Right lung (tissue), 2 donors: ENCODE measurements at regions not wholly inside any gene's neighbourhood (a gene's known extent, or its start where the extent isn't known, plus 50 kb on each side); places are given as distances from the start of the nearest gene placed in this dataset.
A peak's percentile ranks its signal among the peaks of the same experiment; 100 is the strongest.
"Not testable (repeated sequence)": the region's sequence is repeated elsewhere in the genome, so short reads cannot be mapped to it uniquely, and the experiment has no call there.

Experiments
- DNase-seq, 2 donors: peaks; one replicate each; pipeline ENCODE4 v3.0.0-alpha.2; 2013

DNA sequence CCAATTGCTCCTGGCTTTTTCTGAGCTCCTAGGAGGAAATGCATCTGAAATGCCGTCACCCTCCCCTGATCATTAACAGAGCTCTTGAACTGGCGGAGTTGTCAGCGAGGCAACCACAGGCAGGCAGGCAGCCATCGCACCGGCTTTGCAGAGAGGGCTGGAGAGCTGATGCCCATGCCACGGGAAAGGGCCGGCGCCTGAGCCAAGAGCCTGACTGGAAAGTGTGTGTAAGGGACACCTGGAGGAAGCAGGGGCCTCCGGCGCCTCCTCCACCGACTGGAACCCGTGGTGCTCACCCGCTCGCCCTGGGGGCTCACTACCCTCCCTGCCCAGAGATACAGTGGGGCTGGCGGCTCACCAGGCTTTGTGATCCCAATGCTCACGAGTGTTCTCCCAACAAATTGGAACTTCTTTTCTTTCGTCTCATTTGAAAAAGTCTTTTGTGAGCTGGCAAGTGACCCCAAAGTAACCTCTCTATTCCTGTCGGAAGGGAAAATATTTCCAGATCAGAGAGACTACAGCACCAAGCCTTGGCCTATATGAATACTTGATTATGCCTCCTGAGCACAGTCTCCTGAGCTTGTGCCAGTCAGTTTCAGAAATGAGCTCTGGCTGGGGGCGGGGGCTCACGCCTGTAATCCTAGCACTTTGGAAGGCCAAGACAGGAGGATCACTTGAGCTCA, 97.7 kb upstream of the SLC25A33 start:
- no peak for DNase-seq

- no peak for DNase-seq
Measured at GRCh38 chr1:9442278-9442846, 96.9 kb upstream of the SLC25A33 start.

GRCh38 chr1:9442986-9443385, 96.3 kb upstream of the SLC25A33 start:
- DNase-seq = no peak

GRCh38 chr1:9443913-9444445, 95.3 kb upstream of the SLC25A33 start:
- no peak for DNase-seq

DNA sequence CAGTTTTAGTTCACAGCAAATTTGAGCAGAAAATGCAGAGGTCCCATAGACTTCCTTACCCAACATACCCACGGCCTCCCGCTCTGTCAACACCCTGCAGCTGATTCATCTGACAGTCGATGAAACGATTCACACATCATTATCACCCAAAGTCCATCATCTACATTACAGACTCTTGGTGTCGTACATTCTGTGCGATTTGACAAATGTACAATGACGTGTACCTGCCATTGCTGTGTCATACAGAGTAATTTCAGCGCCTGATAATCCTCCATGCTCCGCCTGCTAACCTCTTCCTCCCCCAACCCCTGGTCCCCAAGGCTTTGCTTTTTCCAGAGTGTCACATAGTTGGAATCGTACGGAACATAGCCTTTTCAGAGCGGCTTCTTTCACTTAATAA, 94.7 kb upstream of the SLC25A33 start:
- no peak for DNase-seq

GRCh38 chr1:9445081-9445480, 94.2 kb upstream of the SLC25A33 start:
- DNase-seq = not testable (repeated sequence)

DNA sequence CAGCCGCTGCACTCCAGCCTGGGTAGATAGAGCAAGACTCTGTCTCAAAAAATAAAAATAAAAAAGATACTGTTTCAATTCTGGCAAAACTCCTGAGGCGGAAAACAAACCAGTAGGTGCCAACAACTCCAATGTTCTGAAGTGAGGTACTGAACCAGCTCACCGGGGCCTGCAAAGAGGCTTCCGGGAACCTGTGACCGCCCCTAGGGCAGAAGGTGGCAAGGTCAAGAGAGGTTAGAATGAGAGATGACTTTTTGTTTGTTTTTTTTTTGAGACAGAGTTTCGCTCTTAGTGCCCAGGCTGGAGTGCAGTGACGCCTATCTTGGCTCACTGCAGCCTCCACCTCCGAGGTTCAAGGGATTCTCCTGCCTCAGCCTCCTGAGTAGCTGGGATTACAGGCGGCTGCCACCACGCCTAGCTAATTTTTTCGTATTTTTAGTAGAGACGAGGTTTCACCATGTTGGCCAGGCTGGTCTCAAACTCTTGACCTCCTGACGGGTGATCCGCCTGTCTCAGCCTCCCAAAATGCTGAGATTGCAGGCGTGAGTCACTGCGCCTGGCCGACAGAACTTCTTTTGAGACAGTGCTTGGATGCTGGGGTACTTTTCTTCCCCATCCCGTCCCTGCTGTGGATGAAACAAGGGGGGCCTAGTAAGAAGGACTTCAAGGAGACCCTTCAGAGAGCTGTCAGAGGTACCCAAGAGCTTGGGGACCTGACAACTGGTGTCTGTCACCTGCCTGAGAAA, 91.9 kb upstream of the SLC25A33 start:
- no peak for DNase-seq

DNA sequence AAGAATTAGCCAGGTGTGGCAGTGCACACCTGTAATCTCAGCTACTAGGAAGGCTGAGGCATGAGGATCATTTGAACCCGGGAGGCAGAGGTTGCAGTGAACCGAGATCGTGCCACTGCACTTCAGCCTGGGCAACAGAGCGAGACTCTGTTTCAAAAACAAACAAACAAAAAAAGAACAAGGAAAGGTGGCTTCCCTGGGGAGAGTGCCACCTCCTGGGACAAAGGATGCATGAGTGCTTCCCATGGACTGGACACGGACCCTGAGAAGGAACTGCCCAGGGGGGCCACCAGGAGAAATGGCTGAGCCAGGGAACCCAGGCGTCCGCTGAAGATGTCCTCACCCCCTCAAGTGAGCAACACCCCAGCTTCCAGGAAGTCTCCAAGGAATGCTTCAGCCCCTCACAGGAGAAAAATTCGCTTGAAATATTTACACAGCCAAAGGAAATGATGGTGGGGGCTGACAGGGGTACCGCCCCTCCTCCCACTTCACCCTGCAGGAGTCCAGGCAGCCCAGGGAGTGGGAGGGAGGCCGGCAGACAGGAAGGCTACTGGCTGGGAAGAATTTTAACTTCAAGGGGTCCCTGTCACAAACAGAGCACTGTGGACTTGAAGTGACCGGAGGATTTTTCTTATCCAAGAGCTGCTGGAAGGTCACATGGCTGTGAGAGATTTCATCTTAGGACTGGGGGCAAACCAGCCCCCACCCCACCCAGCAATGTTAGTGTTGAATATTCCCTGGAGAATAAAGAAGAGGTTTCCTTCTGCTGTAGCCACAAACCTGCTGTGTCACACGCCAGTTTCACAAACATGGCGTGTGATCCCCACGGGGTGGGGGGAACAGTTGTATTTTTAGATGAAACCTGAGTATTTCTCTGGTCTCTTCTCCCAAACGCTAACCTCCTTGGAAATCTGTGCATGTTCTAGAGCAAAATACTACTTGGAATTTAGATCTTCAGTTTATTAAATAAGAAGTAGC, 90.8 kb upstream of the SLC25A33 start:
- no peak for DNase-seq

GRCh38 chr1:9449110-9449627, 90.1 kb upstream of the SLC25A33 start:
- DNase-seq = no peak

DNA sequence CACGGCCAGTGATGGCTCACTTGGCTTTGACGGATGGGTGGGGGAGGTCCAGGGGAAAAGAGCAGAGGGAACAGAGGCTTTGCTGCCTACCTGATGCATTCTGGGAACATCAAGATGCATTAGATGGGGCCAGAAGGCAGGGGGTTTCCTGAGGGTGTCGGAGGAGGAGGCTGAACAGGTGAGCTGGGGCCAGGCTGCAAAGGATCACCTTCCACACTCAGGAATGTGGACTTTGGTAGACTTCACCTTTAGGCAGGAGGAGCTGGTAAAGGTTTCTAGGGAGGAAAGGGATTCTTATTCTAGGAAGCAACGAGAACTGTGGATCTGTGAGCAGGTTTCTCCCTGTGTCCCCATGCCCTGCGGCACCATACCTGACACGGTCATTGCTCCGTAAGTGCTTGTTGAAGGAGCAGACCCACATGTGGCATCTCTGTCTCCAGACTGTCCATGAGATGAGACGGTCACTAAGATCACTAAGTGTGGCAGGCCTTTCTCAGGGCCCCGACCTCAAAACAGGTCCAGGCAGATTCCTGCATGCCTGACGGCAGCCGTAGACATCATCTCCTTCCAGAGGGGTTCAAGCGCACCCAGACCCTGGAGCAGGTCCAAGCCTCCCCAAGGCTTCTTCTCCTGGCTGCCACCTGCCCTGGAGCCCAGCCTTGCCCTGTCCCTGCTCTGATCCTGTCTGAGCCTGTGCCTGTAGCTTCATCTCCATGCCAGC, 89.1 kb upstream of the SLC25A33 start:
- DNase-seq = no peak

DNA sequence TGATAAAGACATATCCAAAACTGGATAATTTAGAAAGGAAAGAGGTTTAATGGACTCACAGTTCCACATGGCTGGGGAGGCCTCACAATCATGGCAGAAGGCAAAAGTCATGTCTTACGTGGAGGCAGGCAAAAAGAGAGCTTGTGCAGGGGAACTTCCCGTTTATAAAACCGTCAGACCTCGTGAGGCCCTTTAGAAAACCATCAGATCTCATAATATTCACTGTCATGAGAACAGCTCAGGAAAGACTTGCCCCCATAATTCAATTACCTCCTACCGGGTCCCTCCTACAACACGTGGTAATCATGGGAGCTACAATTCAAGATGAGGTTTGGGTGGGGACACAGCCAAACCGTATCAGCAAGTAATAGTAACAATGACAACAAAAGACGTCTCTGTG, 88.2 kb upstream of the SLC25A33 start:
- no peak for DNase-seq

GRCh38 chr1:9452516-9453140, 86.6 kb upstream of the SLC25A33 start:
- DNase-seq = no peak

DNA sequence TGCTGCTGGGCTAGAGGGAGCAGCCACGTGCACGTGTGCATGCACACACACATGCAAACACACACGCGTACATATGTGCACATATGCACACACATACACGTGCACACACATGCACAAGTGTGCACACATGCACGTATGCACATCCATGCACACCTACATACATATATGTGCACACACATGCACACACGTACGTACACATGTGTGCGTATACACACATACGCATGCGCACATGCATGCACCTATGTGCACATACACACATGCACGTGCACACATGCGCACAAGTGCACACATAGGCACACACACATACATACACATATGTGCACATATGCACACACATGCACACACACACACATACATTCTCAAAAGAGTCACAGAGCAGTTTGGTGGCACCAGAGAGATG, 85.9 kb upstream of the SLC25A33 start:
- no peak for DNase-seq

- no peak for DNase-seq
Measured at GRCh38 chr1:9453779-9454418, 85.4 kb upstream of the SLC25A33 start.

DNA sequence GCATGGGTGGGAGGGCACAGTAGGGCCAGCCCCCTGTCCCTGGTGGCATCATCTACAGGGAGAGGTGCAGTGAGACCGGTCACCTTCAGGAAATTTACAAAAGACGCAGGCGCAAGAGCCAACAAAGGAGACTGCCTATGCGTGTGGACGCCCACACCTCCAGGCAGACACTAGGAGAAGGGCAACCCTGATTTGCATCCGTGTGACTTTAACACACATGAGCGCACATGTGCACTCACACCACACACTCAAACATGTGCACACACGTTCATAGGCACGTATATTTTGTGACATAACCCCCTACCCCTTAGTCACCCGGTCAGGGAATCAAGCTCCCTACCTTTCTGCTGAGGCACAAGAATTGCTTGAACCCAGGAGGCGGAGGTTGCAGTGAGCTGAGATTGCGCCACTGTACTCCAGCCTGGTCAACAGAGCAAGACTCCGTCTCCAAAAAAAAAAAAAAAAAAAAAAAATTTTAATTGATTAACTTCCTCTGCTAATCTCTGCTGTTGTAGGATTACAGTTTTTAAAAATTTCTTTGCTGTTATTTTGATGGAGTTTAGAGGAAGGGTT, 84.7 kb upstream of the SLC25A33 start:
- no peak for DNase-seq

DNA sequence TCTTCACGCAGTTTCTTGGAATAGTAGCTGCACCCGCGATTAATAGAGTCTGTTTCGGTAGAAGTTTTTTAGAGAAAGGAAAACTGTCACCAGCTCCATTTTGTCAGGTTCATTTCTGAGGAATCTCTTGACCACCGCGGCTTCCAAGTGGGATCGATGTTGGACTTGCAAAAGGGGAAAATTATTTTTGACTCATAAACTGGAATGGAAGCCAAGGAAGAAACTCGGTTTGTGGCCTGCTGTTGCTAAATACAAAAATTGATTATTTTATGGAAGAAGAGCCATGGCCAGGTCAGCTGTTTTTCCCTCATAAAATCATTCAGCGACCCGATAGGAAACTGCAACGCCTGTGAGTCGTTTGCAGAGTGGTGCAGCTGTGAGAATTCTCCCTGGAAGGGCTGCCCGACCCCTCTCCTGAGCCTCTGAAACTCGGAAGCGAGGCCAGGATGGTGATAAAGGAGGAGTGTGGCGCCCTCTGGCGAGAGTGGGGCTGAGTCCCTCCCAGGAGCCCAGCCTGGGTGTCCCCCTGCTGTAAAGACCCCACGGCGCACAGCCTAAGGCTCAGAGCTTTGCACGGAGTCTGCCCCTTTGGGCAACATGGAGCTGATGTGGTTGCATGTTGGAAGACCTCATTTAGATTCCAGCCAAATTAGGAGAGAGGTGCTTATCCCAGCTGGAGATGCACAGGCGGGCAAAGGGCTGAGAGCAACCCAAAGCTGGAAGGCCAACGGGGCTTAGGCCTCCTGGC, 83.6 kb upstream of the SLC25A33 start:
- peak in 1 of 2 donors; percentile 72 for DNase-seq

DNA sequence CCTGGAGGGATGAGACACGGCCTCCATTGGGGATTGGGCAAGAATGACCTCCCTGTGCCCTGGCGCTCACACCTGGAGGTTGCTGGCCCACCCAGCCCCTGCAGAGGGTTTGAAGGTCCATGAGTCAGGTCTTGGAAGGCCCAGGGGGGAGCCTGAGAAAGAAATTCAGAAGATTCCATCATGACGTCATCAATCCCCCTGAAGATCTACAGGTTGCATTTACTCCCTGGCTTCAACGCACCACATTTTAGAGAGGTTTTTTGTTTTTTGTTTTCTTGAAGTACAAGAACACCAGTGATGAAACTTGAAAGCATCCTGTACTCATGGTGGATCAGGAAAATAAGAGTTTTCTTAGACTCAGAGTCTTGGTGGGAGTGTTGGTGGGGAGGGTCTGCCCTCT, 82.4 kb upstream of the SLC25A33 start:
- no peak for DNase-seq

DNA sequence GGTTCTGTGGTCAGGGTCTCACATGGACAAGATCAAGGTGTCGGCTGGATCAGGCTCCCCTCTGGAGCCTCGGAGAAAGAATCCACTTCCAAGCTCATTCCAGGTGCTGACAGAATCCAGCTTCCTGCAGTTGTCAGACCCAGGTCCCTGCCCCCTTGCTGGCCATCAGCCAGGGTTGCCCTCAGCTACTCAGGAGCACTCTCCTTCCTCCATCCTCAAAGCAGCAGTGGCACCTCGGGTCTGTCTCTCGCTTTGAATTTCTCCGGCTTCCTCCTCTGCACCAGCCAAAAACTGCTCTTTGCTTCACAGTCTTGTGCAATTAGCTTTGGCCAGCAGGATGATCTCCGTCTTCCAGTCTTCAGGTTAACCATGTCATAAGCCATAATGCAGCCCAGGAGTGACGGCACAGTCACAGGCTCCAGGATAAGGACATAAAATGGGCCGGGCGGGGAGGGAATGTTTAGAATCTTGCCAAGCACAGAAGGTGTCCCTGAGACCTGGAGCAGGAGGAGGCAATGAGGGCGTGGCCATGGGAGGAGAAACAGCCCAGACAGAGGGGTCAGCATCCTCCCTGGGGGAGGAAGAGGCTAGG, 79.4 kb upstream of the SLC25A33 start:
- no peak for DNase-seq
